H1 (cell line): ENCODE measurements at regions not wholly inside any gene's neighbourhood (a gene's known extent, or its start where the extent isn't known, plus 50 kb on each side); places are given as distances from the start of the nearest gene placed in this dataset.

Experiments used
- CTCF ChIA-PET: fragments of 300-600 bp; sonication (Branson Sonifier 250); formaldehyde crosslinking; loops from one replicate; lab custom pipeline; 2021; ENCODE audit not compliant: partially characterized antibody; lab: Charles Lee
- POLR2A ChIA-PET: fragments of 300-600 bp; sonication (Branson Sonifier 250); formaldehyde crosslinking; loops from one replicate; lab custom pipeline; 2021; ENCODE audit warnings: inconsistent platforms; ENCODE audit not compliant: partially characterized antibody; lab: Charles Lee
- DNase-seq, 2 experiments: peaks; one replicate each; pipeline versions ENCODE4 v3.0.0 to v3.0.0-alpha.2; 2010 to 2022; ENCODE audit warnings: low spot score in 2 of 2, low read depth in 1 of 2, mixed read lengths in 1 of 2
- FAIRE-seq: peaks from 2 replicates; lab custom pipeline; 2011; peaks lifted over from hg19 to GRCh38; lab: Jason Lieb, UNC
- H2AFZ ChIP-seq: 2 replicates; pipeline ENCODE4 v1.8.1; 2012; ENCODE audit warnings: low read length, inconsistent platforms
- H2AK5ac ChIP-seq: 2 replicates; pipeline ENCODE4 v1.6.1; 2013; ENCODE audit warnings: low read depth, low read length
- H2BK120ac ChIP-seq: replicated peaks from 2 replicates; pipeline ENCODE3; 2013; ENCODE audit warnings: low read depth, low read length, inconsistent platforms
- H2BK12ac ChIP-seq: 2 replicates; pipeline ENCODE4 v1.6.1; 2013; ENCODE audit warnings: low read depth, low read length
- H2BK15ac ChIP-seq: 2 replicates; pipeline ENCODE4 v1.6.1; 2013; ENCODE audit warnings: low read length
- H2BK20ac ChIP-seq: 2 replicates; pipeline ENCODE4 v1.6.1; 2013; ENCODE audit warnings: low read length
- H2BK5ac ChIP-seq: 2 replicates; pipeline ENCODE4 v1.6.1; 2013; ENCODE audit warnings: low read depth, low read length
- H3K14ac ChIP-seq: 2 replicates; pipeline ENCODE4 v1.6.1; 2013; ENCODE audit warnings: inconsistent platforms; ENCODE audit not compliant: insufficient read length
- H3K18ac ChIP-seq: 2 replicates; pipeline ENCODE4 v1.6.1; 2013; ENCODE audit warnings: low read length; ENCODE audit errors: extremely low read depth
- H3K23ac ChIP-seq: 2 replicates; pipeline ENCODE4 v1.6.1; 2013; ENCODE audit warnings: inconsistent platforms; ENCODE audit not compliant: insufficient read length
- H3K23me2 ChIP-seq: 2 replicates; pipeline ENCODE4 v1.6.1; 2013; ENCODE audit warnings: low read depth, low read length
- H3K27ac ChIP-seq: 2 replicates; pipeline ENCODE4 v1.6.1; 2011; ENCODE audit warnings: low read depth, low read length, inconsistent platforms
- H3K27me3 ChIP-seq, 4 experiments: replicated peaks in 1 of 4; 1 replicate in 1 of 4; 2 replicates in 3 of 4; pipeline versions ENCODE4 v1.6.1 to v1.8.1; 2011 to 2013; ENCODE audit warnings: low read length in 3 of 4, mild to moderate bottlenecking in 3 of 4, inconsistent platforms in 2 of 4, mixed read lengths in 2 of 4, moderate library complexity in 1 of 4; ENCODE audit not compliant: control insufficient read depth in 3 of 4, insufficient read depth in 3 of 4; ENCODE audit errors: extremely low read depth in 1 of 4
- H3K36me3 ChIP-seq, 4 experiments: 2 replicates each; pipeline versions ENCODE4 v1.6.1 to v1.8.1; 2011 to 2013; ENCODE audit warnings: mild to moderate bottlenecking in 4 of 4, low read length in 3 of 4, moderate library complexity in 2 of 4, control low read depth in 1 of 4, inconsistent platforms in 1 of 4; ENCODE audit not compliant: insufficient read depth in 4 of 4, control insufficient read depth in 2 of 4
- H3K4ac ChIP-seq: replicated peaks from 2 replicates; pipeline ENCODE3; 2013; ENCODE audit warnings: low read length, low read depth, mixed read lengths, inconsistent platforms; ENCODE audit not compliant: insufficient read length
- H3K4me1 ChIP-seq, 4 experiments: replicated peaks in 1 of 4; 1 replicate in 1 of 4; 2 replicates in 3 of 4; pipeline versions ENCODE4 v1.6.1 to v1.8.1; 2011 to 2013; ENCODE audit warnings: low read length in 3 of 4, inconsistent platforms in 2 of 4, mixed read lengths in 1 of 4; ENCODE audit not compliant: insufficient read depth in 4 of 4, control insufficient read depth in 3 of 4
- H3K4me2 ChIP-seq, 2 experiments: 2 replicates each; pipeline versions ENCODE4 v1.6.1 to v1.8.1; 2011 to 2013; ENCODE audit warnings: low read depth in 2 of 2, low read length in 2 of 2, control low read depth in 1 of 2, inconsistent platforms in 1 of 2, mild to moderate bottlenecking in 1 of 2; ENCODE audit not compliant: insufficient read depth in 1 of 2
- H3K4me3 ChIP-seq, 4 experiments: fragments of 200-600, 300-600 bp in 1 of 4; sonication (generic), shearing (Covaris generic), sonication (Bioruptor Twin) in 1 of 4; 2 replicates each; pipeline versions ENCODE4 v1.5.1 to v1.8.1; 2011 to 2016; ENCODE audit warnings: low read length in 4 of 4, low read depth in 3 of 4, control low read depth in 2 of 4, inconsistent platforms in 2 of 4, mild to moderate bottlenecking in 2 of 4, mixed read lengths in 1 of 4, moderate library complexity in 1 of 4; ENCODE audit not compliant: insufficient read depth in 2 of 4; ENCODE audit errors: extremely low read depth in 1 of 4
- H3K56ac ChIP-seq: replicated peaks from 2 replicates; pipeline ENCODE3; 2013; ENCODE audit warnings: low read depth, mild to moderate bottlenecking, mixed read lengths, low read length, inconsistent platforms; ENCODE audit not compliant: insufficient read length
- H3K79me1 ChIP-seq: 2 replicates; pipeline ENCODE4 v1.6.1; 2013; ENCODE audit warnings: low read depth, low read length, control low read depth
- H3K79me2 ChIP-seq, 2 experiments: 2 replicates each; pipeline versions ENCODE4 v1.6.1 to v1.8.1; 2012 to 2013; ENCODE audit warnings: low read length in 2 of 2, mild to moderate bottlenecking in 2 of 2, inconsistent platforms in 1 of 2; ENCODE audit not compliant: insufficient read depth in 2 of 2, control insufficient read depth in 1 of 2
- H3K9ac ChIP-seq, 4 experiments: replicated peaks in 1 of 4; 1 replicate in 1 of 4; 2 replicates in 3 of 4; pipeline versions ENCODE4 v1.6.1 to v1.8.1; 2011 to 2013; ENCODE audit warnings: low read depth in 3 of 4, low read length in 3 of 4, control low read depth in 2 of 4, mild to moderate bottlenecking in 2 of 4, moderate library complexity in 2 of 4, inconsistent platforms in 1 of 4; ENCODE audit errors: extremely low read depth in 1 of 4
- H3K9me3 ChIP-seq, 2 experiments: 2 replicates each; pipeline versions ENCODE4 v1.6.1 to v1.8.1; 2012 to 2013; ENCODE audit warnings: mild to moderate bottlenecking in 2 of 2, moderate library complexity in 2 of 2, control low read depth in 1 of 2, inconsistent platforms in 1 of 2, low read depth in 1 of 2, low read length in 1 of 2, mixed read lengths in 1 of 2; ENCODE audit not compliant: insufficient read depth in 2 of 2
- H4K20me1 ChIP-seq, 2 experiments: replicated peaks in 1 of 2; 2 replicates each; pipeline versions ENCODE3 to v1.8.1; 2011 to 2013; ENCODE audit warnings: inconsistent platforms in 2 of 2, low read length in 2 of 2, mild to moderate bottlenecking in 1 of 2; ENCODE audit not compliant: insufficient read depth in 2 of 2, control insufficient read depth in 1 of 2
- H4K5ac ChIP-seq: 2 replicates; pipeline ENCODE4 v1.6.1; 2013; ENCODE audit warnings: low read length, low read depth, mixed read lengths, inconsistent platforms; ENCODE audit not compliant: insufficient read length
- H4K8ac ChIP-seq: 2 replicates; pipeline ENCODE4 v1.8.0; 2013; ENCODE audit warnings: mild to moderate bottlenecking, moderate library complexity, low read length, inconsistent platforms; ENCODE audit not compliant: insufficient read depth; ENCODE audit errors: extremely low read depth
- H4K91ac ChIP-seq: replicated peaks from 2 replicates; pipeline ENCODE3; 2013; ENCODE audit warnings: low read length, mixed read lengths, inconsistent platforms; ENCODE audit not compliant: insufficient read length
- EZH2 ChIP-seq: fragments of 200-600 bp; sonication (generic); IDR thresholded peaks from 2 replicates; pipeline ENCODE4 v1.7.1; 2012; ENCODE audit warnings: low read depth, mild to moderate bottlenecking, moderate library complexity, low read length, inconsistent platforms; ENCODE audit not compliant: severe bottlenecking
- HDAC2 ChIP-seq, 2 experiments: fragments of 300-600 bp in 1 of 2; sonication (generic) in 1 of 2; IDR thresholded peaks; 2 replicates each; pipeline ENCODE4 v1.6.1; 2011 to 2012; ENCODE audit warnings: low read depth in 2 of 2, low read length in 2 of 2, mild to moderate bottlenecking in 2 of 2, moderate library complexity in 2 of 2, borderline replicate concordance in 1 of 2, inconsistent platforms in 1 of 2
- SIRT6 ChIP-seq: IDR thresholded peaks from one replicate; pipeline ENCODE4 v1.7.1; 2012; ENCODE audit warnings: low read length, inconsistent platforms
- TBP ChIP-seq: IDR thresholded peaks from 2 replicates; pipeline ENCODE4 v1.6.1; 2011; ENCODE audit warnings: low read depth, low read length, improper control_type of control experiment
- TEAD4 ChIP-seq: IDR thresholded peaks from 2 replicates; pipeline ENCODE4 v1.6.1; 2012; ENCODE audit warnings: low read depth, low read length, inconsistent platforms, mixed read lengths
- WGBS, 2 experiments: shearing (Covaris generic) in 1 of 2; methylation state at CpG; one replicate each; pipeline versions ENCODE4 v1.1.6 to v1.1.7; 2013 to 2015; ENCODE audit warnings: low lambda C conversion rate in 2 of 2, mixed read lengths in 2 of 2, inconsistent platforms in 1 of 2, low coverage in 1 of 2, missing lambda C conversion rate in 1 of 2; ENCODE audit not compliant: insufficient replicate concordance in 2 of 2, insufficient coverage in 1 of 2, insufficient read length in 1 of 2; ENCODE audit errors: extremely low coverage in 1 of 2, missing lambda C conversion rate in 1 of 2; 5-methylcytosine and 5-hydroxymethylcytosine counted together

- Histone ChIP-seq H4K20me1 (no peaks in the 10 kb centered on the region), H3K14ac (no peak overlapping the region), H2AK5ac (no peak overlapping the region), H3K4me1 (peaks cover 0 to 3% (median 0%) of the 10 kb centered on the region in 4 experiments; a peak in 1 of 7 replicates), H3K4me2 (no peak overlapping the region), H3K18ac (no peak overlapping the region), H4K5ac (no peak overlapping the region), H2BK5ac (no peak overlapping the region), H3K23ac (no peak overlapping the region), H2BK20ac (no peak overlapping the region), H3K56ac (no peak overlapping the region), H3K27me3 (peaks cover 0 to 1% (median 0%) of the 10 kb centered on the region in 4 experiments; a peak in 1 of 7 replicates), H4K8ac (no peak overlapping the region), H2BK12ac (no peak overlapping the region), H3K4me3 (no peak overlapping the region), H3K36me3 (no peaks in the 10 kb centered on the region), H3K4ac (no peak overlapping the region), H2BK15ac (no peak overlapping the region), H2BK120ac (no peak overlapping the region), H3K27ac (no peak overlapping the region), H3K23me2 (no peaks in the 10 kb centered on the region), H3K9ac (no peak overlapping the region), H3K9me3 (no peaks in the 10 kb centered on the region), H3K79me2 (no peaks in the 10 kb centered on the region), H4K91ac (no peak overlapping the region), H2AFZ (no peak overlapping the region), H3K79me1 (no peaks in the 10 kb centered on the region)
- ChIA-PET CTCF (no interaction called here), POLR2A (no interaction called here)
- WGBS, 2 experiments, result 93% methylated on average over 1 of the region's 1 CpG; no CpG with 5 or more reads in 1 of the 2 experiments
- FAIRE-seq (no peak), DNase-seq (no peak)
- no peak for TF ChIP-seq TBP
- TF ChIP-seq HDAC2 (IDR thresholded peaks at IDR 0.05; ENCODE audit: borderline replicate concordance in 1 of 2, low read depth in 2 of 2, low read length in 2 of 2), result no peak
- TF ChIP-seq SIRT6, result no peak
- TF ChIP-seq TEAD4, result no peak
- TF ChIP-seq EZH2, result no peak
Measured at GRCh38 chr11:91688672-91689071, 535.9 kb upstream of the FAT3 start.
